ENCODE measurements at regions not wholly inside any gene's neighbourhood (a gene's known extent, or its start where the extent isn't known, plus 50 kb on each side); places are given as distances from the start of the nearest gene placed in this dataset.

DNA sequence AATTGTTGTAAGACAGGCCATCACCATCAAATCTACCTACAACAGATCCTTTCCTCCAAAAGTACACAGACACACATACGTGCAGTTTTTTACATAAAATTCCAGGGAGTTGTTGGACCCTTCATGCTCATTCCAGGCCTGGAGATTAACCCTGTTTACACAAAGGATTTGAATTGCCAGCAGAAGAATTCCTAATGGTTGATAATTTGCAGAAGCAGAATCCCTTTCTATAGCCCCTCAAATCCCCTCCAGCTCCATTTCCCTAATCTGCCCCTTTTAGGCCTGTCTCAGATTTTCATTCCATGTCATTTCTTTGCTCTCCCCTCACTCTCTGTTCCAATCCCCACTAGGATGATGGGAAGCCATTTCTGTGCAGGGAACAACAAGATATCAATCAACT lies 102.9 kb upstream of the TOX3 start (continued):
- no peak for TF ChIP-seq HDAC2 (IDR thresholded peaks at IDR 0.05; ENCODE audit: borderline replicate concordance in 1 of 2, low read depth in 2 of 2, low read length in 2 of 2)
- no peak for TF ChIP-seq SP2 (IDR thresholded peaks at IDR 0.05; ENCODE audit: low read length)
- no peak for TF ChIP-seq EGR1 (IDR thresholded peaks at IDR 0.05; ENCODE audit: borderline replicate concordance, low read depth, low read length)
- TF ChIP-seq BACH1 (IDR thresholded peaks at IDR 0.05; ENCODE audit: low read length), result no peak
- no peak for TF ChIP-seq SP4 (IDR thresholded peaks at IDR 0.05; ENCODE audit: low read length)
